ENCODE measurements at regions not wholly inside any gene's neighbourhood (a gene's known extent, or its start where the extent isn't known, plus 50 kb on each side); places are given as distances from the start of the nearest gene placed in this dataset.
"Not testable (repeated sequence)": the region's sequence is repeated elsewhere in the genome, so short reads cannot be mapped to it uniquely, and the experiment has no call there.

GRCh38 chr7:120185940-120186682 lies 86.9 kb upstream of the KCND2 start:
- TF ChIP-seq, protein P1, sequence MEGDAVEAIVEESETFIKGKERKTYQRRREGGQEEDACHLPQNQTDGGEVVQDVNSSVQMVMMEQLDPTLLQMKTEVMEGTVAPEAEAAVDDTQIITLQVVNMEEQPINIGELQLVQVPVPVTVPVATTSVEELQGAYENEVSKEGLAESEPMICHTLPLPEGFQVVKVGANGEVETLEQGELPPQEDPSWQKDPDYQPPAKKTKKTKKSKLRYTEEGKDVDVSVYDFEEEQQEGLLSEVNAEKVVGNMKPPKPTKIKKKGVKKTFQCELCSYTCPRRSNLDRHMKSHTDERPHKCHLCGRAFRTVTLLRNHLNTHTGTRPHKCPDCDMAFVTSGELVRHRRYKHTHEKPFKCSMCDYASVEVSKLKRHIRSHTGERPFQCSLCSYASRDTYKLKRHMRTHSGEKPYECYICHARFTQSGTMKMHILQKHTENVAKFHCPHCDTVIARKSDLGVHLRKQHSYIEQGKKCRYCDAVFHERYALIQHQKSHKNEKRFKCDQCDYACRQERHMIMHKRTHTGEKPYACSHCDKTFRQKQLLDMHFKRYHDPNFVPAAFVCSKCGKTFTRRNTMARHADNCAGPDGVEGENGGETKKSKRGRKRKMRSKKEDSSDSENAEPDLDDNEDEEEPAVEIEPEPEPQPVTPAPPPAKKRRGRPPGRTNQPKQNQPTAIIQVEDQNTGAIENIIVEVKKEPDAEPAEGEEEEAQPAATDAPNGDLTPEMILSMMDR (IDR thresholded peaks at IDR 0.05; ENCODE audit: low read depth, low read length), result no peak
- no peak overlapping the region for H3K4me3 ChIP-seq (replicated peaks in 1 of 2; ENCODE audit: low read depth in 2 of 2, low read length in 2 of 2)
- DNase-seq (ENCODE audit: low read depth in 2 of 2), result peak; percentile 11 to 30

GRCh38 chr7:120186688-120187087 lies 86.3 kb upstream of the KCND2 start:
- TF ChIP-seq, protein P1 (IDR thresholded peaks at IDR 0.05; ENCODE audit: low read depth, low read length), result no peak
- H3K4me3 ChIP-seq (replicated peaks in 1 of 2; ENCODE audit: low read depth in 2 of 2, low read length in 2 of 2), result no peak overlapping the region
- no peak for DNase-seq (ENCODE audit: low read depth in 2 of 2)

GRCh38 chr7:120189623-120190022 lies 83.4 kb upstream of the KCND2 start:
- DNase-seq (ENCODE audit: low read depth in 2 of 2), result no peak
- H3K4me3 ChIP-seq (replicated peaks in 1 of 2; ENCODE audit: low read depth in 2 of 2, low read length in 2 of 2), result no peak overlapping the region
- TF ChIP-seq, protein P1 (IDR thresholded peaks at IDR 0.05; ENCODE audit: low read depth, low read length), result no peak

GRCh38 chr7:120190109-120190508 lies 82.9 kb upstream of the KCND2 start:
- DNase-seq (ENCODE audit: low read depth in 2 of 2), result no peak
- TF ChIP-seq, protein P1 (IDR thresholded peaks at IDR 0.05; ENCODE audit: low read depth, low read length), result no peak
- no peak overlapping the region for H3K4me3 ChIP-seq (replicated peaks in 1 of 2; ENCODE audit: low read depth in 2 of 2, low read length in 2 of 2)

DNA sequence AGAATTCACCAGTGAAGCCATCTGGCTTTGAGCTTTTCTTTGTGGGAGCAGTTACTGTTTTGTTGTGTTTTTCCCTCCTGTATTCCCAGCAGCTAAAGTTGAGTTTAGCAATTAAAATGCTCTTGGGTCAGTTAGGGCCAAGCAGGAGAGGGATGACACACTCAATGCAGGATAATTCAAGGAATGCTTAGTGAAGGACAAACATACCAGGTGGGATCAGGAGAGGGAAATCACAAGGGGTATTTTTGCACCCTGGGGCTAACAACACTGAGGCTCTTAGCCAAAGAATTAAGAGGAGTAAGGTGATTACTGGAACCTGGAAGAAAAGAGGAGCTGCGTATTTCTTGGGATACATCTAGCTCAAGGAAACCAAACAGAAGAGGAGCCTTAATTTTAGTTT lies 82.4 kb upstream of the KCND2 start:
- TF ChIP-seq, protein P1 (IDR thresholded peaks at IDR 0.05; ENCODE audit: low read depth, low read length), result no peak
- H3K4me3 ChIP-seq (replicated peaks in 1 of 2; ENCODE audit: low read depth in 2 of 2, low read length in 2 of 2), result no peak overlapping the region
- DNase-seq (ENCODE audit: low read depth in 2 of 2), result no peak

GRCh38 chr7:120191423-120191822 lies 81.6 kb upstream of the KCND2 start:
- H3K4me3 ChIP-seq (replicated peaks in 1 of 2; ENCODE audit: low read depth in 2 of 2, low read length in 2 of 2); DNase-seq (ENCODE audit: low read depth in 2 of 2): not testable (repeated sequence)

- TF ChIP-seq, protein P1 (IDR thresholded peaks at IDR 0.05; ENCODE audit: low read depth, low read length), result no peak
- no peak overlapping the region for H3K4me3 ChIP-seq (replicated peaks in 1 of 2; ENCODE audit: low read depth in 2 of 2, low read length in 2 of 2)
- DNase-seq (ENCODE audit: low read depth in 2 of 2), result no peak
These were observed 71.7 kb upstream of the KCND2 start for GRCh38 chr7:120201290-120201689.
